Thymus (tissue), 11 donors: ENCODE measurements at regions not wholly inside any gene's neighbourhood (a gene's known extent, or its start where the extent isn't known, plus 50 kb on each side); places are given as distances from the start of the nearest gene placed in this dataset.
"Not testable (repeated sequence)": the region's sequence is repeated elsewhere in the genome, so short reads cannot be mapped to it uniquely, and the experiment has no call there.

Source experiments
- DNase-seq, 9 donors: peaks; one replicate each; pipeline ENCODE4 v3.0.0-alpha.2; 2013; ENCODE audit warnings: low spot score in 9 of 9, low read depth in 6 of 9, missing footprints in 1 of 9
- H3K27ac ChIP-seq, 2 donors: one replicate each; pipeline ENCODE4 v1.5.1; 2013; ENCODE audit warnings: control low read depth in 1 of 2, low read depth in 1 of 2, low read length in 1 of 2, mild to moderate bottlenecking in 1 of 2, moderate library complexity in 1 of 2
- H3K27me3 ChIP-seq, 2 donors: one replicate each; pipeline ENCODE4 v1.5.1; 2013; ENCODE audit warnings: low read length in 1 of 2; ENCODE audit not compliant: control insufficient read depth in 2 of 2, insufficient read depth in 1 of 2
- H3K36me3 ChIP-seq, 2 donors: one replicate each; pipeline ENCODE4 v1.5.1; 2013; ENCODE audit warnings: low read length in 1 of 2, mild to moderate bottlenecking in 1 of 2, moderate library complexity in 1 of 2; ENCODE audit not compliant: control insufficient read depth in 2 of 2, insufficient read depth in 2 of 2
- H3K4me1 ChIP-seq, 2 donors: one replicate each; pipeline ENCODE4 v1.5.1; 2013; ENCODE audit warnings: low read length in 2 of 2; ENCODE audit not compliant: control insufficient read depth in 2 of 2, insufficient read depth in 2 of 2
- H3K4me3 ChIP-seq, 2 donors: one replicate each; pipeline ENCODE4 v1.5.1; 2013; ENCODE audit warnings: low read length in 2 of 2, control low read depth in 1 of 2, mild to moderate bottlenecking in 1 of 2
- H3K9me3 ChIP-seq, 2 donors: one replicate each; pipeline ENCODE4 v1.5.1; 2013; ENCODE audit warnings: low read length in 1 of 2, mild to moderate bottlenecking in 1 of 2; ENCODE audit not compliant: control insufficient read depth in 2 of 2, insufficient read depth in 1 of 2
- WGBS: extraction: QIAGEN DNeasy Blood & Tissue Kit; methylation state at CpG from one replicate; pipeline ENCODE4 v1.1.7; 2013; 5-methylcytosine and 5-hydroxymethylcytosine counted together
- donor health status: healthy.

DNA sequence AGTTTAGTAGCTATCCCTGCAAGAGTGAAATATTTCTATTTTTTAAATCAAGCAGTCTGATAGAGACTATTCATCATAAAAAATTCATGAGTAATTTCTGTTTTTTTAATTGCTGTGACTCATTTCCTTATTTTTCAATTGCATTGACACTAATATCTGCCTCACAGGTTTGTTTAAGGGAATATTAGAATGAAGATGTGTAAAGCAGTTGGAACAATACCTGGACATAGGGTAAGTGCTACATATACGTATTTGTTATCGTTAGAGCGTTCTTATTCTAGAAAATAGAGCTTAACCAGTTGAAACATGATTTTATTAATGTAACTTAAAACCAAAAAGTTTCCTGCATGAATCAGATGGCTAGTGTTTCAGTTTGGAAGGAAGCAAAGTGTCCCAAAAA is 2211.3 kb downstream of the PCDH7 start:
- WGBS = 44% methylated on average over 3 of the region's 3 CpGs
- Histone ChIP-seq H3K36me3 (no peaks in the 10 kb centered on the region), H3K27me3 (no peaks in the 10 kb centered on the region), H3K4me1 (no peaks in the 10 kb centered on the region), H3K9me3 (peaks cover 0 to 6% of the 10 kb centered on the region in 2 donors), H3K27ac (no peak overlapping the region), H3K4me3 (no peak overlapping the region)
- no peak for DNase-seq

DNA sequence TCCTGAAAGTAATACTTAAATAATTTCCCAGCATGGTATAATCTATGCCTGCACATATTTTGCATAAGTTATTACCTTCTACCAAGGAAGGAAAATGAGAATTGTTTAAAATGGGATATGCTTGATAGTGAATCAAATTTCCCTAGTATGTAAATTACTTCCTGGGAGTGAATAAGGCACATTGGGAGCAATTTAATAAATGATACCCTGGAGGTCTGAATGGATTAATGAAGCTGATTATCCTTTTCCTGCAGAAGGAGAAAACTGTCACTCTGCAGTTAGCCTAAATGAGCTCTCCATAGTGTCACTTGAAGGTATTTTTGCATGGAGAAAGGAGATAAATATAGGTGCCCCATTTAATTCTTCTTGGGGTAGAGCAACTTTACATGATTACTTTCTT is 2212.0 kb downstream of the PCDH7 start:
- H3K4me1 ChIP-seq = no peaks in the 10 kb centered on the region
- H3K9me3 ChIP-seq = peaks cover 0 to 6% of the 10 kb centered on the region in 2 donors
- no peaks in the 10 kb centered on the region for H3K36me3 ChIP-seq
- H3K4me3 ChIP-seq = no peak overlapping the region
- no peaks in the 10 kb centered on the region for H3K27me3 ChIP-seq
- H3K27ac ChIP-seq = no peak overlapping the region
- DNase-seq = no peak

DNA sequence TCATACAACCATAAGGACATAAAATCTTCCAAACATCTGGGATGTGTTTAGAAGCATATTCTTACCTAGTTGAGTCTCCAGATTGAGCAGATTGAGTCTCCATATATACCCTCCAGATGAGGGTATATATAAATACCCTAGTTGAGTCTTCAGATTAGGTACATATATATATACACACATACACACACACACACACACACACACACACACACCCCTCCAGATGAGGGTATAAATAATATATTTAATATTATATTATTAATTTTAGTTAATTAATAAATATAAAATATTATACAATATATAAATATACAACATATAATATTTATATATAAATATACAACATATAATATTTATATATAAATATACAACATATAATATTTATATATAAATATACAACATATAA is 2219.1 kb downstream of the PCDH7 start:
- DNase-seq, H3K4me1 ChIP-seq, H3K4me3 ChIP-seq, H3K27me3 ChIP-seq, H3K9me3 ChIP-seq, H3K27ac ChIP-seq, H3K36me3 ChIP-seq: not testable (repeated sequence)

DNA sequence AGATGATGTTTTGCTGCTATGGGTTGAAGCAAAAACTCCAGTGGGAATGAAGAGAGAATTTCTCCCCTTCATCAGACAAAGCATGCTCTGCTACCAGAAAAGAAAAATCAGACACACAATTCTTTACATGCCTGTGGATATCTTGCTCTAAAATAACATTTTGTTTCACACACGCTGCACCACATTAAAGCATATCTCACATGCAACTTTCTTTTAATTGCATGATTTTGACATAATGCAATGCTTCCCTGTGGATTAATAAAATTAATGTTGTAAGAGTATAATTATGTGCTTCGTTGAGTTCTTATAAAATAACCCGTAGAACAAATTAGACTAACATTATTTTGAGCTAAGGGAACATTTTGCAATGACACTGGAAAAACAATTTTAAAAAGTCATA is 2230.7 kb downstream of the PCDH7 start:
- no peak overlapping the region for H3K4me3 ChIP-seq
- H3K36me3 ChIP-seq = no peaks in the 10 kb centered on the region
- no peak for DNase-seq
- no peaks in the 10 kb centered on the region for H3K9me3 ChIP-seq
- H3K4me1 ChIP-seq = no peaks in the 10 kb centered on the region
- WGBS = 94% methylated on average over 3 of the region's 3 CpGs
- H3K27ac ChIP-seq = no peak overlapping the region
- no peaks in the 10 kb centered on the region for H3K27me3 ChIP-seq

DNA sequence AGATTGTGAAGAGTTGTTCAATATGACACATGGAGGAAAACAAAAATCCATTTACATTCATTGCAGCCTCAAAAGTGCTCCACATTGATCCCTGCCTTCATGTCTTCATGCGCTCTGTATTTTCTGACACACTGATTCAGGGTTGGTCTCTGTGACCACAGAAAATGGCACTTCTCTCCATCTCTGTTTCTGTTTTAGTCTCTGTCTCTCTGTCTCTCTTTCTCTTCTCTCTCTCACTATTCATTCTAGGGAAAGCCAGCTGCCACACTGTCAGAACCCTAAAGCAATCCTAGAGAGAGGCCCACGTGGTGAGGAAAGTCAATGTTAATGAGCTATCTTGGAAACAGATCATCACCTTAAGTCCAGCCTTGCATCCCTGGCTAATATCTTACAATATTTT is 2238.4 kb downstream of the PCDH7 start:
- no peak for DNase-seq
- WGBS = 82% methylated on average over 2 of the region's 2 CpGs

DNA sequence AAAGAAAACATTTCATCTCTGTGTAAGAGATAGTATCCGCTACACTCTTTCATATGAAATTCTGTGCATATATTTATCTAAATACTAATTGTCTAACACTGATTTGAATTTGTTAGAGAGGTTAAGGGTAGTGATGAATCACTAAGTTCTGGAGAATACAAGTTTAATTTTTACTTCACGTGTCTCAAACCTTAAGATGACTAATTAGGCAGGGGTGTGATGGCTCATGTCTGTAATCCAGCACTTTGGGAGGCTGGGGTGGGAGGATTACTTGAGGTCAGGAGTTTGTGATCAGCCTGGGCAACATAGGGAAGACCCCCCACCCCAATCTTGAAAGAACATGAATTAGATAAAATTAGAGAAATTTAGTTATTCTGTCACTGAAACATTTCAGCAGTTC is 2241.9 kb downstream of the PCDH7 start:
- DNase-seq = no peak
- no peaks in the 10 kb centered on the region for H3K36me3 ChIP-seq
- H3K4me1 ChIP-seq = no peaks in the 10 kb centered on the region
- H3K27ac ChIP-seq = no peak overlapping the region
- no peaks in the 10 kb centered on the region for H3K27me3 ChIP-seq
- no peaks in the 10 kb centered on the region for H3K9me3 ChIP-seq
- no peak overlapping the region for H3K4me3 ChIP-seq
- WGBS = 92% methylated on average over 2 of the region's 2 CpGs

More for the DNA sequence above, 2238.4 kb downstream of the PCDH7 start:
- Histone ChIP-seq H3K4me1 (no peaks in the 10 kb centered on the region), H3K27me3 (no peaks in the 10 kb centered on the region), H3K36me3 (no peaks in the 10 kb centered on the region), H3K27ac (no peak overlapping the region), H3K4me3 (no peak overlapping the region), H3K9me3 (no peaks in the 10 kb centered on the region)

DNA sequence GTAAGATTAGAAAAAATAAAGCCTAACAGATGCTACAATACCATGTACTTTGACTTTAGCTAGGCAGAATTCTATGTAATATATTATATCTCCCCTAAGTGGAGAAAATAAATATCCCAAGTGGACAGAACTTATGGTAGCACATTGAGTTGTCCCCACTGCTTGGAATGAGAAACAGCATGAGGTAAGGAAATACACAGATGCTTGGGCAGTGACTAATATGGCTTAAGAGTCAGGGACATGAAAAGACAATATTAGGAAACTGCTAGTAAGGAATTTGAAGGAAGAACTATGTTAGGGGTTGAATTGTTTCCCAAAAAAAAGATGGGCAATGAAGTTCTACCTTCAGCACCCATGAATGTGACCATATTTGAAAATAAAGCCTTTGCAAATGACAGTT is 2265.1 kb downstream of the PCDH7 start:
- no peak overlapping the region for H3K4me3 ChIP-seq
- H3K9me3 ChIP-seq = no peaks in the 10 kb centered on the region
- H3K4me1 ChIP-seq = no peaks in the 10 kb centered on the region
- no peak for DNase-seq
- H3K36me3 ChIP-seq = no peaks in the 10 kb centered on the region
- no peaks in the 10 kb centered on the region for H3K27me3 ChIP-seq
- H3K27ac ChIP-seq = no peak overlapping the region

DNA sequence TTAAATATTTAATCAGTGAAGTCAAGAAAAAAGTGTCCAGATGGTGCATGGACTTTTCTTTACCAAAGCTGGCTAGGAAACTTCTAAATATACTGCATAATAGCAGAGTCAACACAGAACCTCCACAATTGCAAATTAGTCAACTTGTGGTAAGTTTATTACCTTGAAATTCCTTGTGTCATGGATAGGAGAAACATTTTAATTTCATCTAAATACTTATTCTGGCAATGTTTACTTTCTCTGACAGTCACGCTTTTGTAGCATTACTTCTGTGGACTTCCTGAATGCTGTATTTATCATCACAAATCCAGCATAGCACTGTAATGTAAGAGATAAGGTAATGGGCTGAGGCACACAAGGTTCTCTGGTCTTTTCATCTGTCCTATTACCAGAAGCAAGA is 2266.1 kb downstream of the PCDH7 start:
- Histone ChIP-seq H3K36me3 (no peaks in the 10 kb centered on the region), H3K27me3 (no peaks in the 10 kb centered on the region), H3K4me3 (no peak overlapping the region), H3K27ac (no peak overlapping the region), H3K4me1 (no peaks in the 10 kb centered on the region), H3K9me3 (no peaks in the 10 kb centered on the region)
- 88% methylated on average over 1 of the region's 1 CpG for WGBS
- DNase-seq = no peak

DNA sequence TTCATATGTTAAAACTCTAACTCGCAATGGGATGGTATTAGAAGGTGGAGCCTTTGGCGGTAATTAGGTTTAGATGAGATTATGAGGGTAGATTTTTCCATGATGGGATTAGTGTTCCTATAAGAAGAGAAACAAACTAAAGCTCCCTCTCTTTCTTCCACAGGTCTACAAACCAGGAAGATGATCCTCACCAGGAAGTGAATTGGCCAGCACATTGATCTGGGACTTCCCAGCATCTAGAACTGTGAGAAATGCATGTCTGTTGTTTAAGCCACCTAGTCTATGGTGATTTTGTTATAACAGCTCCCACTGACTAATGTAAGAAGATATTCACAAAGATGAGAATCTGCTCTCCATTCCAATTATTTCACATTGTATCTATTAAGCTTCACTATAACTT is 2266.9 kb downstream of the PCDH7 start:
- no peaks in the 10 kb centered on the region for H3K27me3 ChIP-seq
- 96% methylated on average over 2 of the region's 2 CpGs for WGBS
- H3K9me3 ChIP-seq = no peaks in the 10 kb centered on the region
- H3K4me3 ChIP-seq = no peak overlapping the region
- no peaks in the 10 kb centered on the region for H3K36me3 ChIP-seq
- no peaks in the 10 kb centered on the region for H3K4me1 ChIP-seq
- no peak for DNase-seq
- H3K27ac ChIP-seq = no peak overlapping the region

DNA sequence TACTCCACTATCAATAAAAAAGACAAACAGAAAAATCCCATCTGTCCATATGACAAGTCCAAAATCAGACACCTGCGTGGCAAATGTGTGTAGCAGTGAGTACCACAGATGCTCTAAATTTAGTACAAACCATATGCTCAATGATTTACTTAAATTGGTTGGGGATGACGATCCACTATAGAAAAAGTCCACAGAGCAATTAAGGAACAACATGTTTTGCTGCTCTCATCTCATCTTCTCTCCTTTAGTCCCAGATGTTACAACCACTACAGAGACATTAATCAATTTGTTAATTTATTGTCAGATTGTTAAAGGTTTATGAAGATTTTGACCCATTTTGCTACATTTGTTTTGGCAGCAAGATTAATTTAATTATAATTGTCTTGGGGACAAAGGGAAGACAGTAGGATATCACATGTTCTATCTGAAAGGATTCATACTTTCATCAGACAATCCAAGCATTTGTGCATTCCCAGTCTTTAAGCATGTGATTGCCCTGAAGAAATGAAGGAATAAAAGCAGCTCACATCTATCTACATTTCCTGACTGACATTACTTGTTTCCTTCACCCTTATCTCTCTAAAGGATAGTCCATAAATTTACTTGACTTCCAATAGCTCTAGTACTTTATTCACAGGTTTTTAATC is 2268.1 kb downstream of the PCDH7 start:
- 85% methylated on average over 2 of the region's 2 CpGs for WGBS
- Histone ChIP-seq H3K36me3 (no peaks in the 10 kb centered on the region), H3K4me1 (no peaks in the 10 kb centered on the region), H3K27me3 (no peaks in the 10 kb centered on the region), H3K4me3 (no peak overlapping the region), H3K27ac (no peak overlapping the region), H3K9me3 (no peaks in the 10 kb centered on the region)
- no peak for DNase-seq
